ENCODE measurements at regions not wholly inside any gene's neighbourhood (a gene's known extent, or its start where the extent isn't known, plus 50 kb on each side); places are given as distances from the start of the nearest gene placed in this dataset.

- no peaks in the 10 kb centered on the region for H3K9me2 ChIP-seq (ENCODE audit: insufficient read depth)
- H2AFZ ChIP-seq: no peak overlapping the region
- POLR2A ChIA-PET (ENCODE audit: unreplicated experiment): no interaction called here
- no peaks in the 10 kb centered on the region for H4K20me1 ChIP-seq (ENCODE audit: insufficient read depth)
- H3K4me1 ChIP-seq (replicated peaks; ENCODE audit: insufficient read depth): peaks cover 32% of the 10 kb centered on the region
- no peak overlapping the region for H3K27ac ChIP-seq
- H3K9me3 ChIP-seq (ENCODE audit: insufficient read depth, low read depth): no peaks in the 10 kb centered on the region
- intact Hi-C loops (cut with micrococcal nuclease; ENCODE audit: unreplicated experiment): no loop called here
- peaks cover 8% of the 10 kb centered on the region for H3F3A ChIP-seq (ENCODE audit: insufficient read depth, low read depth)
- CTCF ChIA-PET: interaction anchor here (0.7 kb wide), 1 partner anchor 463 kb away, joined by 3 read pairs; no protein-coding TSS in a partner anchor
- H3K27me3 ChIP-seq (ENCODE audit: insufficient read depth, low read depth): no peaks in the 10 kb centered on the region
- no TSS peak for BruUV-seq (replicated peaks)
- no peak for TF ChIP-seq CTCF (conservative IDR thresholded peaks at IDR 0.05)
- TF ChIP-seq EZH2 (IDR thresholded peaks at IDR 0.05; ENCODE audit: low read depth): no peak
- H3K4me2 ChIP-seq: no peak overlapping the region
- H3K79me2 ChIP-seq (ENCODE audit: low read depth): 0 out of 2 replicates have a peak, but pooled peaks cover 5% of the 10 kb centered on the region
- no peak overlapping the region for H3K4me3 ChIP-seq
- no peak for DNase-seq
- H3K36me3 ChIP-seq (ENCODE audit: low read depth): no peaks in the 10 kb centered on the region
Measured at GRCh38 chr2:41865263-41865662, 182.6 kb upstream of the PKDCC start.

GRCh38 chr2:41867553-41867952 lies 180.3 kb upstream of the PKDCC start:
- Histone ChIP-seq H4K20me1 (ENCODE audit: insufficient read depth) (no peaks in the 10 kb centered on the region), H3K4me2 (no peak overlapping the region), H3K36me3 (ENCODE audit: low read depth) (no peaks in the 10 kb centered on the region), H3K79me2 (ENCODE audit: low read depth) (no peaks in the 10 kb centered on the region), H2AFZ (no peak overlapping the region), H3K4me1 (replicated peaks; ENCODE audit: insufficient read depth) (peaks cover 13% of the 10 kb centered on the region), H3K27ac (no peak overlapping the region), H3F3A (ENCODE audit: insufficient read depth, low read depth) (no peaks in the 10 kb centered on the region), H3K4me3 (no peak overlapping the region), H3K9me2 (ENCODE audit: insufficient read depth) (no peaks in the 10 kb centered on the region), H3K9me3 (ENCODE audit: insufficient read depth, low read depth) (no peaks in the 10 kb centered on the region), H3K27me3 (ENCODE audit: insufficient read depth, low read depth) (no peaks in the 10 kb centered on the region)
- no peak for TF ChIP-seq CTCF (conservative IDR thresholded peaks at IDR 0.05)
- TF ChIP-seq EZH2 (IDR thresholded peaks at IDR 0.05; ENCODE audit: low read depth): no peak
- ChIA-PET POLR2A (ENCODE audit: unreplicated experiment) (no interaction called here), CTCF (interaction anchor here (0.6 to 1.9 kb wide), 4 partner anchors 13 to 1718 kb away, joined by 3 to 4 read pairs (median 3); no protein-coding TSS in a partner anchor)
- no peak for DNase-seq
- no TSS peak for BruUV-seq (replicated peaks)
- intact Hi-C loops (cut with micrococcal nuclease; ENCODE audit: unreplicated experiment): no loop called here

- TF ChIP-seq CTCF (conservative IDR thresholded peaks at IDR 0.05) (peak; percentile 98), EZH2 (IDR thresholded peaks at IDR 0.05; ENCODE audit: low read depth) (no peak)
- Histone ChIP-seq H2AFZ (no peak overlapping the region), H3K4me3 (no peak overlapping the region), H3K9me3 (ENCODE audit: insufficient read depth, low read depth) (no peaks in the 10 kb centered on the region), H3K27me3 (ENCODE audit: insufficient read depth, low read depth) (no peaks in the 10 kb centered on the region), H3K79me2 (ENCODE audit: low read depth) (no peaks in the 10 kb centered on the region), H3K27ac (no peak overlapping the region), H3K36me3 (ENCODE audit: low read depth) (no peaks in the 10 kb centered on the region), H3K4me2 (no peak overlapping the region), H3K4me1 (replicated peaks; ENCODE audit: insufficient read depth) (peaks cover 13% of the 10 kb centered on the region), H3K9me2 (ENCODE audit: insufficient read depth) (no peaks in the 10 kb centered on the region), H3F3A (ENCODE audit: insufficient read depth, low read depth) (no peaks in the 10 kb centered on the region), H4K20me1 (ENCODE audit: insufficient read depth) (no peaks in the 10 kb centered on the region)
- peak in 1 of 2 experiments; percentile 74 for DNase-seq
- intact Hi-C loops (cut with micrococcal nuclease; ENCODE audit: unreplicated experiment): loop anchor here (1.0 to 10.0 kb wide), 3 partner anchors 53 to 217 kb away; no protein-coding TSS in a partner anchor
- ChIA-PET CTCF (interaction anchor here (0.5 to 2.4 kb wide), 8 partner anchors 10 to 445 kb away, joined by 3 to 11 read pairs (median 4); no protein-coding TSS in a partner anchor), POLR2A (ENCODE audit: unreplicated experiment) (no interaction called here)
- BruUV-seq (replicated peaks): no TSS peak
Measured at GRCh38 chr2:41869542-41870264, 178.1 kb upstream of the PKDCC start.

Measured in PC-9 (cell line).